ENCODE measurements at regions not wholly inside any gene's neighbourhood (a gene's known extent, or its start where the extent isn't known, plus 50 kb on each side); places are given as distances from the start of the nearest gene placed in this dataset.

DNA sequence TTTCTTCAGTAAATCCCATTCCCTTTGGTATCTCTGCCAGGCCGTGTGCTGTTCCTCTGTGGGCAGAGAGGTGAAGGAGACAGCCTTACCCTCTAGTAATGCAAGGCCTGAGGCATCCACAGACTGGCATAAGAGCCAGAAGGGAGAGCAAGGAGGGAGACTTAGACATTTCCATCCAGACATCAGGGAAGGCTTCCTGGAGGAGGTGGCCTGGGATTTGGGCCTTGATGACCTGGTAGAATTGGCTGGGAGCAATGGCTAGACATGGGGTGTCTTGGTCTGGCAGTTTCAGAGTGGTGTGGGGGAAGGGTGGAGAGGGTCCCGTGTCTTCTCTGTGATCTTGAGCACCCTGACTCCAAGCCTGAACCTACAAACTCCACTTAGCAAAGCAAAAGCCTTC lies 81.8 kb downstream of the RHOB start:
- CTCF ChIA-PET (ENCODE audit: partially characterized antibody) = no interaction called here
- Histone ChIP-seq H3K9me3 (ENCODE audit: insufficient read depth in 2 of 2, low read depth in 1 of 2, low read length in 1 of 2) (no peaks in the 10 kb centered on the region), H2BK120ac (replicated peaks; ENCODE audit: low read depth, low read length) (no peak overlapping the region), H3K4me3 (ENCODE audit: extremely low read depth in 1 of 4, insufficient read depth in 2 of 4, low read depth in 3 of 4, low read length in 4 of 4) (no peak overlapping the region), H3K79me1 (ENCODE audit: low read depth, low read length) (no peaks in the 10 kb centered on the region), H3K4me1 (replicated peaks in 1 of 4; ENCODE audit: control insufficient read depth in 3 of 4, insufficient read depth in 4 of 4, low read length in 3 of 4) (peaks cover 0 to 4% (median 1%) of the 10 kb centered on the region in 4 experiments; a peak in 3 of 7 replicates), H2AK5ac (ENCODE audit: low read depth, low read length) (no peak overlapping the region), H4K91ac (replicated peaks; ENCODE audit: insufficient read length, low read length) (no peak overlapping the region), H2BK20ac (ENCODE audit: low read length) (no peak overlapping the region), H3K27me3 (replicated peaks in 1 of 4; ENCODE audit: control insufficient read depth in 3 of 4, extremely low read depth in 1 of 4, insufficient read depth in 3 of 4, low read length in 3 of 4) (no peaks in the 10 kb centered on the region; a peak in 1 of 7 replicates), H2BK12ac (ENCODE audit: low read depth, low read length) (no peak overlapping the region), H4K20me1 (replicated peaks in 1 of 2; ENCODE audit: control insufficient read depth in 1 of 2, insufficient read depth in 2 of 2, low read length in 2 of 2) (no peaks in the 10 kb centered on the region), H2BK5ac (ENCODE audit: low read depth, low read length) (no peak overlapping the region), H3K79me2 (ENCODE audit: control insufficient read depth in 1 of 2, insufficient read depth in 2 of 2, low read length in 2 of 2) (no peaks in the 10 kb centered on the region), H3K14ac (ENCODE audit: insufficient read length) (no peak overlapping the region), H3K23ac (ENCODE audit: insufficient read length) (no peak overlapping the region), H3K9ac (replicated peaks in 1 of 4; ENCODE audit: extremely low read depth in 1 of 4, low read depth in 3 of 4, low read length in 3 of 4) (no peak overlapping the region), H3K36me3 (ENCODE audit: control insufficient read depth in 2 of 4, insufficient read depth in 4 of 4, low read length in 3 of 4) (no peaks in the 10 kb centered on the region), H3K56ac (replicated peaks; ENCODE audit: insufficient read length, low read depth, low read length) (no peak overlapping the region), H3K27ac (ENCODE audit: low read depth, low read length) (no peak overlapping the region), H3K4me2 (ENCODE audit: insufficient read depth in 1 of 2, low read depth in 2 of 2, low read length in 2 of 2) (no peak overlapping the region), H3K18ac (ENCODE audit: extremely low read depth, low read length) (no peak overlapping the region), H2BK15ac (ENCODE audit: low read length) (no peak overlapping the region), H3K4ac (replicated peaks; ENCODE audit: insufficient read length, low read depth, low read length) (peak overlapping the region; percentile 27), H4K5ac (ENCODE audit: insufficient read length, low read depth, low read length) (no peak overlapping the region), H4K8ac (ENCODE audit: extremely low read depth, insufficient read depth, low read length) (no peak overlapping the region), H3K23me2 (ENCODE audit: low read depth, low read length) (no peaks in the 10 kb centered on the region), H2AFZ (ENCODE audit: low read length) (no peak overlapping the region)
- no peak for DNase-seq (ENCODE audit: low read depth in 1 of 2, low spot score in 2 of 2)
- WGBS, 2 experiments (ENCODE audit: extremely low coverage in 1 of 2, insufficient coverage in 1 of 2, insufficient read length in 1 of 2, insufficient replicate concordance in 2 of 2, low coverage in 1 of 2, low lambda C conversion rate in 2 of 2, missing lambda C conversion rate in 1 of 2) = 74% methylated on average over 2 of the region's 2 CpGs; no CpG with 5 or more reads in 1 of the 2 experiments
- POLR2A ChIA-PET (ENCODE audit: partially characterized antibody) = no interaction called here
- TF ChIP-seq RAD21 (IDR thresholded peaks at IDR 0.05 in 1 of 2, conservative IDR thresholded peaks at IDR 0.05 in 1 of 2; ENCODE audit: low read depth in 2 of 2, low read length in 2 of 2) = no peak
- TF ChIP-seq CEBPB (IDR thresholded peaks at IDR 0.05; ENCODE audit: low read depth, low read length) = no peak
- TF ChIP-seq SIRT6 (IDR thresholded peaks at IDR 0.05; ENCODE audit: low read length) = no peak
- no peak for TF ChIP-seq BCL11A (IDR thresholded peaks at IDR 0.05; ENCODE audit: low read depth in 2 of 2, low read length in 2 of 2)
- TF ChIP-seq EP300 (IDR thresholded peaks at IDR 0.05; ENCODE audit: borderline replicate concordance in 1 of 2, low read depth in 2 of 2, low read length in 2 of 2) = no peak
- FAIRE-seq = no peak
